ENCODE measurements at regions not wholly inside any gene's neighbourhood (a gene's known extent, or its start where the extent isn't known, plus 50 kb on each side); places are given as distances from the start of the nearest gene placed in this dataset.

- no peak overlapping the region for H3K4me3 ChIP-seq (ENCODE audit: insufficient read depth, low read length, poor library complexity, severe bottlenecking)
- H3K9me2 ChIP-seq (replicated peaks; ENCODE audit: insufficient read depth, low read length) = no peaks in the 10 kb centered on the region
- no peak overlapping the region for H3K4me2 ChIP-seq (ENCODE audit: low read depth, low read length, poor library complexity, severe bottlenecking)
- no peaks in the 10 kb centered on the region for H3K9me3 ChIP-seq (ENCODE audit: insufficient read depth, low read length)
- H3K36me3 ChIP-seq (ENCODE audit: low read length) = no peaks in the 10 kb centered on the region
- H2AFZ ChIP-seq (ENCODE audit: low read depth, low read length, severe bottlenecking) = no peak overlapping the region
- no peak for TF ChIP-seq EZH2phosphoT487 (conservative IDR thresholded peaks at IDR 0.05; ENCODE audit: low read length)
- TF ChIP-seq, protein P1, sequence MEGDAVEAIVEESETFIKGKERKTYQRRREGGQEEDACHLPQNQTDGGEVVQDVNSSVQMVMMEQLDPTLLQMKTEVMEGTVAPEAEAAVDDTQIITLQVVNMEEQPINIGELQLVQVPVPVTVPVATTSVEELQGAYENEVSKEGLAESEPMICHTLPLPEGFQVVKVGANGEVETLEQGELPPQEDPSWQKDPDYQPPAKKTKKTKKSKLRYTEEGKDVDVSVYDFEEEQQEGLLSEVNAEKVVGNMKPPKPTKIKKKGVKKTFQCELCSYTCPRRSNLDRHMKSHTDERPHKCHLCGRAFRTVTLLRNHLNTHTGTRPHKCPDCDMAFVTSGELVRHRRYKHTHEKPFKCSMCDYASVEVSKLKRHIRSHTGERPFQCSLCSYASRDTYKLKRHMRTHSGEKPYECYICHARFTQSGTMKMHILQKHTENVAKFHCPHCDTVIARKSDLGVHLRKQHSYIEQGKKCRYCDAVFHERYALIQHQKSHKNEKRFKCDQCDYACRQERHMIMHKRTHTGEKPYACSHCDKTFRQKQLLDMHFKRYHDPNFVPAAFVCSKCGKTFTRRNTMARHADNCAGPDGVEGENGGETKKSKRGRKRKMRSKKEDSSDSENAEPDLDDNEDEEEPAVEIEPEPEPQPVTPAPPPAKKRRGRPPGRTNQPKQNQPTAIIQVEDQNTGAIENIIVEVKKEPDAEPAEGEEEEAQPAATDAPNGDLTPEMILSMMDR (IDR thresholded peaks at IDR 0.05; ENCODE audit: insufficient read depth, low read length, poor library complexity, severe bottlenecking) = no peak
- no peaks in the 10 kb centered on the region for H3F3A ChIP-seq (ENCODE audit: insufficient read depth)
- no peaks in the 10 kb centered on the region for H3K79me2 ChIP-seq (ENCODE audit: insufficient read depth, low read length)
- no peaks in the 10 kb centered on the region for H3K27me3 ChIP-seq (ENCODE audit: low read length)
- no peaks in the 10 kb centered on the region for H4K20me1 ChIP-seq (ENCODE audit: low read depth, low read length)
- no peak overlapping the region for H3K27ac ChIP-seq (ENCODE audit: low read depth, low read length)
- H3K9ac ChIP-seq (ENCODE audit: low read length) = no peak overlapping the region
These were observed 1931.4 kb upstream of the CELF4 start for GRCh38 chr18:39496986-39497385.

DNA sequence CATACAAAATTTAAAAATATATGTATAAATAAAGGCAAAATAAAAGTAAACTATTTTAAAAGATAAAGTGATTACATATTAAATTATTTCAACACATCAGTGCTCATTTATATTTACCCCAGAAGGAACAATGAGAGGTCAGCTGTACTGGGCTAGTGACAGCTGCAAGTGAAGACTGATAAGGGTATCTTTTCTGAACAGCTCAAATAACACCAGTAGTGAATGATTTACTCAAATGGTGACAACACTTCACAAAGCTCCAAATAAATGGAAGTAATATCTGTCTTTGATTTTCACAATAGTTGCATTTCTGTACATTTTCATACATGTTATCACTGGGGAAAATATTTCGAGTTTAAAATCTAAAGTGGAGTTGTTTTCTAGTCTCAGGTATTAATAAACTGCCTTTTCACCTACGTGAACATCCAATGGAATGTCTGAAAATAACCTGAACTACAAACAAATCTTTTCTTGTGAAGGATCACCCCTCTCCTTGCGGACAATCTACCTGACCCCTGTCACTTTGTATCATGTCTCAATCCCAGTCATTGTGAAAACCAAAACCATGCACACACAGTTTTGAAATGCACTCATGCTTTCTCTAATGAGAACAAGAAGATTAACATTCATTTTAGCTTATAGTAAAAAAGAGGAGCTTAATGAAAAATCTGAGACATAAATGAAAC is 1928.8 kb upstream of the CELF4 start:
- H3K79me2 ChIP-seq (ENCODE audit: insufficient read depth, low read length) = no peaks in the 10 kb centered on the region
- no peaks in the 10 kb centered on the region for H3K36me3 ChIP-seq (ENCODE audit: low read length)
- H3K9me3 ChIP-seq (ENCODE audit: insufficient read depth, low read length) = no peaks in the 10 kb centered on the region; the same call in none of the 2 replicates
- no peaks in the 10 kb centered on the region for H4K20me1 ChIP-seq (ENCODE audit: low read depth, low read length)
- TF ChIP-seq EZH2phosphoT487 (conservative IDR thresholded peaks at IDR 0.05; ENCODE audit: low read length) = no peak
- TF ChIP-seq, protein P1 (IDR thresholded peaks at IDR 0.05; ENCODE audit: insufficient read depth, low read length, poor library complexity, severe bottlenecking) = no peak
- H3K9me2 ChIP-seq (replicated peaks; ENCODE audit: insufficient read depth, low read length) = no peaks in the 10 kb centered on the region; the same call in 1 of the 2 replicates
- H3K4me3 ChIP-seq (ENCODE audit: insufficient read depth, low read length, poor library complexity, severe bottlenecking) = no peak overlapping the region
- H3K9ac ChIP-seq (ENCODE audit: low read length) = no peak overlapping the region
- no peaks in the 10 kb centered on the region for H3K27me3 ChIP-seq (ENCODE audit: low read length)
- H2AFZ ChIP-seq (ENCODE audit: low read depth, low read length, severe bottlenecking) = no peak overlapping the region
- no peak overlapping the region for H3K4me2 ChIP-seq (ENCODE audit: low read depth, low read length, poor library complexity, severe bottlenecking)
- no peak overlapping the region for H3K27ac ChIP-seq (ENCODE audit: low read depth, low read length)
- no peaks in the 10 kb centered on the region for H3F3A ChIP-seq (ENCODE audit: insufficient read depth)

DNA sequence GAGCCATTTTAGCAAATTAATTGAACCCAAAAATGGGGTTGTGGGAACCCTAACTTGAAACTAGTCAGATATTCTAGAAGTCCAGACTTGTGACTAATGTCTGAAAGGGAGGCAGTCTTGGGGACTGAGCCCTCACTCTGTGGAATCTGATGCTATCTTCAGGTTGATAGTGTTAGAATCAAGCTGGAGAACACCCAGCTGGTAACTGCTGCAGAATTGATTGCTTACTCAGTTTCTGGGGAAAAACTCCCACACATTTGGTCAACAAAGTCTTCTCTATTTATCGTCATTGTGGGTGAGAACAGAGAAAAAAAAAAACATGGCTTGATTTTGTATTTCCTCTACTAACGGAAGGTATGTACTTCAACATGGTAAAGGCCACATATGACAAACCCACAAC is 1925.8 kb upstream of the CELF4 start:
- no peak overlapping the region for H2AFZ ChIP-seq (ENCODE audit: low read depth, low read length, severe bottlenecking)
- H3K27ac ChIP-seq (ENCODE audit: low read depth, low read length) = no peak overlapping the region
- H3K4me3 ChIP-seq (ENCODE audit: insufficient read depth, low read length, poor library complexity, severe bottlenecking) = no peak overlapping the region
- H3F3A ChIP-seq (ENCODE audit: insufficient read depth) = no peaks in the 10 kb centered on the region
- no peaks in the 10 kb centered on the region for H3K79me2 ChIP-seq (ENCODE audit: insufficient read depth, low read length)
- no peaks in the 10 kb centered on the region for H4K20me1 ChIP-seq (ENCODE audit: low read depth, low read length)
- TF ChIP-seq, protein P1 (IDR thresholded peaks at IDR 0.05; ENCODE audit: insufficient read depth, low read length, poor library complexity, severe bottlenecking) = no peak
- no peak for TF ChIP-seq EZH2phosphoT487 (conservative IDR thresholded peaks at IDR 0.05; ENCODE audit: low read length)
- H3K36me3 ChIP-seq (ENCODE audit: low read length) = no peaks in the 10 kb centered on the region
- H3K9me2 ChIP-seq (replicated peaks; ENCODE audit: insufficient read depth, low read length) = no peaks in the 10 kb centered on the region; the same call in 1 of the 2 replicates
- H3K9ac ChIP-seq (ENCODE audit: low read length) = no peak overlapping the region
- no peaks in the 10 kb centered on the region; the same call in none of the 2 replicates for H3K9me3 ChIP-seq (ENCODE audit: insufficient read depth, low read length)
- no peak overlapping the region for H3K4me2 ChIP-seq (ENCODE audit: low read depth, low read length, poor library complexity, severe bottlenecking)
- no peaks in the 10 kb centered on the region for H3K27me3 ChIP-seq (ENCODE audit: low read length)

Measured in SU-DHL-6 (cell line).